Loucy (cell line): ENCODE measurements at regions not wholly inside any gene's neighbourhood (a gene's known extent, or its start where the extent isn't known, plus 50 kb on each side); places are given as distances from the start of the nearest gene placed in this dataset.

ENCODE experiments used
- H2AFZ ChIP-seq: fragments of 200-600 bp; sonication (generic); 2 replicates; pipeline ENCODE4 v1.6.0; 2016; ENCODE audit warnings: antibody characterized with exemption, mild to moderate bottlenecking, low read length, moderate library complexity
- H3F3A ChIP-seq: fragments of 200-600 bp; 2 replicates; pipeline ENCODE4 v1.6.0; 2016; ENCODE audit warnings: antibody characterized with exemption, low read depth, mild to moderate bottlenecking
- H3K27me3 ChIP-seq: fragments of 200-600 bp; sonication (generic); 2 replicates; pipeline ENCODE4 v1.6.1; 2014; ENCODE audit warnings: low read length, mild to moderate bottlenecking; ENCODE audit not compliant: insufficient read depth, poor library complexity, severe bottlenecking
- H3K36me3 ChIP-seq: fragments of 200-600 bp; sonication (generic); 2 replicates; pipeline ENCODE4 v1.6.1; 2016; ENCODE audit warnings: low read length; ENCODE audit not compliant: insufficient read depth
- H3K4me1 ChIP-seq: fragments of 200-600 bp; sonication (generic); 2 replicates; pipeline ENCODE4 v1.5.1; 2014; ENCODE audit warnings: low read length, mild to moderate bottlenecking; ENCODE audit not compliant: insufficient read depth, poor library complexity, severe bottlenecking
- H3K4me2 ChIP-seq: fragments of 200-600 bp; sonication (generic); 2 replicates; pipeline ENCODE4 v1.6.0; 2014; ENCODE audit warnings: antibody characterized with exemption, low read length, low read depth, mild to moderate bottlenecking; ENCODE audit not compliant: poor library complexity, severe bottlenecking
- H3K4me3 ChIP-seq: fragments of 200-600 bp; sonication (generic); 2 replicates; pipeline ENCODE4 v1.5.1; 2014; ENCODE audit warnings: low read length, mild to moderate bottlenecking, mixed read lengths; ENCODE audit not compliant: poor library complexity, severe bottlenecking
- H3K79me2 ChIP-seq: fragments of 200-600 bp; sonication (generic); 2 replicates; pipeline ENCODE4 v1.6.1; 2014; ENCODE audit warnings: low read length; ENCODE audit not compliant: insufficient read depth
- H3K9ac ChIP-seq: fragments of 200-600 bp; sonication (generic); 2 replicates; pipeline ENCODE4 v1.6.0; 2014; ENCODE audit warnings: mild to moderate bottlenecking, low read depth, low read length, moderate library complexity; ENCODE audit not compliant: poor library complexity, severe bottlenecking
- H3K9me2 ChIP-seq: fragments of 200-600 bp; sonication (generic); replicated peaks from 2 replicates; pipeline ENCODE4 v1.6.1; 2016; ENCODE audit warnings: low read depth, low read length, mixed read lengths
- H3K9me3 ChIP-seq: fragments of 200-600 bp; sonication (generic); 2 replicates; pipeline ENCODE4 v1.6.1; 2014; ENCODE audit warnings: mild to moderate bottlenecking, antibody characterized with exemption, low read length, low read depth; ENCODE audit not compliant: insufficient read depth
- H4K20me1 ChIP-seq: fragments of 200-600 bp; sonication (generic); 2 replicates; pipeline ENCODE4 v1.6.0; 2014; ENCODE audit warnings: antibody characterized with exemption, low read length, mild to moderate bottlenecking; ENCODE audit not compliant: insufficient read depth, poor library complexity, severe bottlenecking
- CTCF ChIP-seq: fragments of 200-600 bp; sonication (generic); conservative IDR thresholded peaks from 2 replicates; pipeline ENCODE4 v1.5.1; 2014; ENCODE audit warnings: mild to moderate bottlenecking, antibody characterized with exemption, low read length
- EZH2phosphoT487 ChIP-seq: fragments of 200-600 bp; IDR thresholded peaks from 2 replicates; pipeline ENCODE4 v1.6.1; 2018; ENCODE audit warnings: antibody characterized with exemption, mild to moderate bottlenecking, moderate library complexity, borderline replicate concordance

GRCh38 chr1:201676197-201676596 is 137.3 kb downstream of the NAV1 start:
- Histone ChIP-seq H3K4me2 (no peak overlapping the region), H3K79me2 (no peaks in the 10 kb centered on the region), H3K9me2 (no peaks in the 10 kb centered on the region), H3K9ac (no peak overlapping the region), H3K27me3 (no peaks in the 10 kb centered on the region), H3K9me3 (no peaks in the 10 kb centered on the region), H3K36me3 (no peaks in the 10 kb centered on the region), H3F3A (no peaks in the 10 kb centered on the region), H3K4me1 (peaks cover 3% of the 10 kb centered on the region), H2AFZ (0 out of 2 replicates have a peak overlapping the region, but pooled peaks have one; percentile 18), H4K20me1 (no peaks in the 10 kb centered on the region), H3K4me3 (no peak overlapping the region)
- TF ChIP-seq CTCF (no peak), EZH2phosphoT487 (no peak)

- no peaks in the 10 kb centered on the region for H3K79me2 ChIP-seq
- H3K27me3 ChIP-seq = no peaks in the 10 kb centered on the region
- no peak overlapping the region for H3K4me2 ChIP-seq
- H3K9me3 ChIP-seq = no peaks in the 10 kb centered on the region
- no peak overlapping the region for H2AFZ ChIP-seq
- H3F3A ChIP-seq = no peaks in the 10 kb centered on the region
- H3K36me3 ChIP-seq = no peaks in the 10 kb centered on the region
- H4K20me1 ChIP-seq = no peaks in the 10 kb centered on the region
- H3K9ac ChIP-seq = no peak overlapping the region
- no peak overlapping the region for H3K4me3 ChIP-seq
- no peak for TF ChIP-seq CTCF
- no peak for TF ChIP-seq EZH2phosphoT487
- no peaks in the 10 kb centered on the region for H3K9me2 ChIP-seq
- H3K4me1 ChIP-seq = peaks cover 3% of the 10 kb centered on the region
Observed at GRCh38 chr1:201676641-201677040, 137.7 kb downstream of the NAV1 start.

GRCh38 chr1:201678264-201679101 is 139.6 kb downstream of the NAV1 start:
- H3K9ac ChIP-seq = no peak overlapping the region
- H3K4me1 ChIP-seq = peaks cover 3% of the 10 kb centered on the region
- no peaks in the 10 kb centered on the region for H3K9me2 ChIP-seq
- TF ChIP-seq EZH2phosphoT487 = no peak
- no peak for TF ChIP-seq CTCF
- H3K79me2 ChIP-seq = no peaks in the 10 kb centered on the region
- H4K20me1 ChIP-seq = no peaks in the 10 kb centered on the region
- no peaks in the 10 kb centered on the region for H3F3A ChIP-seq
- H3K9me3 ChIP-seq = no peaks in the 10 kb centered on the region
- no peaks in the 10 kb centered on the region for H3K36me3 ChIP-seq
- H2AFZ ChIP-seq = no peak overlapping the region
- no peak overlapping the region for H3K4me3 ChIP-seq
- H3K27me3 ChIP-seq = no peaks in the 10 kb centered on the region
- H3K4me2 ChIP-seq = no peak overlapping the region
